Liver (tissue), 8 donors: ENCODE measurements at regions not wholly inside any gene's neighbourhood (a gene's known extent, or its start where the extent isn't known, plus 50 kb on each side); places are given as distances from the start of the nearest gene placed in this dataset.

Experiments
- DNase-seq: peaks from one replicate; pipeline ENCODE4 v3.0.0-alpha.2; 2017; ENCODE audit warnings: low spot score
- H3K27ac ChIP-seq, 2 donors: one replicate each; pipeline ENCODE4 v1.7.0; 2013; ENCODE audit warnings: inconsistent platforms in 2 of 2, low read length in 2 of 2, control low read depth in 1 of 2, low read depth in 1 of 2, mild to moderate bottlenecking in 1 of 2
- H3K27me3 ChIP-seq, 4 donors: one replicate each; pipeline versions ENCODE4 v1.6.1 to v1.7.0; 2013; ENCODE audit warnings: low read length in 3 of 4, inconsistent platforms in 1 of 4, mild to moderate bottlenecking in 1 of 4, moderate library complexity in 1 of 4; ENCODE audit not compliant: control insufficient read depth in 4 of 4, insufficient read depth in 4 of 4
- H3K36me3 ChIP-seq, 4 donors: one replicate each; pipeline versions ENCODE4 v1.6.1 to v1.7.0; 2013; ENCODE audit warnings: low read length in 3 of 4, mild to moderate bottlenecking in 3 of 4, low read depth in 1 of 4, moderate library complexity in 1 of 4; ENCODE audit not compliant: control insufficient read depth in 4 of 4, insufficient read depth in 3 of 4
- H3K4me1 ChIP-seq, 4 donors: one replicate each; pipeline versions ENCODE4 v1.6.1 to v1.7.0; 2013; ENCODE audit warnings: low read length in 3 of 4, mild to moderate bottlenecking in 3 of 4, moderate library complexity in 1 of 4; ENCODE audit not compliant: control insufficient read depth in 4 of 4, insufficient read depth in 4 of 4
- H3K4me3 ChIP-seq, 3 donors: one replicate each; pipeline versions ENCODE4 v1.6.1 to v1.7.0; 2013; ENCODE audit warnings: low read length in 3 of 3, control low read depth in 1 of 3, low read depth in 1 of 3, mild to moderate bottlenecking in 1 of 3
- H3K9ac ChIP-seq, 2 donors: one replicate each; pipeline ENCODE4 v1.7.0; 2013; ENCODE audit warnings: low read length in 2 of 2, mild to moderate bottlenecking in 2 of 2, moderate library complexity in 2 of 2, control low read depth in 1 of 2, low read depth in 1 of 2
- H3K9me3 ChIP-seq, 4 donors: one replicate each; pipeline versions ENCODE4 v1.6.1 to v1.7.0; 2013; ENCODE audit warnings: low read length in 3 of 4; ENCODE audit not compliant: control insufficient read depth in 4 of 4
- EGR1 ChIP-seq, 2 donors: IDR thresholded peaks; 2 replicates each; pipeline ENCODE4 v1.6.1; 2016 to 2018; ENCODE audit warnings: antibody characterized with exemption in 2 of 2, low read depth in 2 of 2
- FOXA1 ChIP-seq: IDR thresholded peaks from 2 replicates; pipeline ENCODE4 v1.6.1; 2016; ENCODE audit warnings: antibody characterized with exemption
- FOXA2 ChIP-seq: IDR thresholded peaks from 2 replicates; pipeline ENCODE4 v1.6.1; 2016; ENCODE audit warnings: antibody characterized with exemption
- GABPA ChIP-seq, 2 donors: IDR thresholded peaks in 1 of 2; conservative IDR thresholded peaks in 1 of 2; 2 replicates each; pipeline ENCODE4 v1.6.1; 2016; ENCODE audit warnings: antibody characterized with exemption in 2 of 2, mild to moderate bottlenecking in 1 of 2, moderate library complexity in 1 of 2
- HNF4A ChIP-seq, 2 donors: conservative IDR thresholded peaks; 2 replicates each; pipeline ENCODE4 v1.6.1; 2016; ENCODE audit warnings: antibody characterized with exemption in 2 of 2, mild to moderate bottlenecking in 2 of 2
- HNF4G ChIP-seq: IDR thresholded peaks from 2 replicates; pipeline ENCODE4 v1.6.1; 2016; ENCODE audit warnings: antibody characterized with exemption
- JUND ChIP-seq, 2 donors: IDR thresholded peaks; 2 replicates each; pipeline ENCODE4 v1.6.1; 2016; ENCODE audit warnings: antibody characterized with exemption in 2 of 2
- NR2F2 ChIP-seq: IDR thresholded peaks from 2 replicates; pipeline ENCODE4 v1.6.1; 2016; ENCODE audit warnings: antibody characterized with exemption
- RAD21 ChIP-seq, 2 donors: IDR thresholded peaks; 2 replicates each; pipeline ENCODE4 v1.6.1; 2016; ENCODE audit warnings: antibody characterized with exemption in 2 of 2, mild to moderate bottlenecking in 2 of 2
- RXRA ChIP-seq, 2 donors: IDR thresholded peaks; 2 replicates each; pipeline ENCODE4 v1.6.1; 2017 to 2018; ENCODE audit warnings: antibody characterized with exemption in 2 of 2, mild to moderate bottlenecking in 1 of 2
- SP1 ChIP-seq: IDR thresholded peaks from 2 replicates; pipeline ENCODE4 v1.6.1; 2018; ENCODE audit warnings: antibody characterized with exemption, mild to moderate bottlenecking
- TAF1 ChIP-seq: conservative IDR thresholded peaks from 2 replicates; pipeline ENCODE4 v1.6.1; 2016; ENCODE audit warnings: antibody characterized with exemption, mild to moderate bottlenecking
- YY1 ChIP-seq: IDR thresholded peaks from 2 replicates; pipeline ENCODE4 v1.6.1; 2016; ENCODE audit warnings: antibody characterized with exemption, mild to moderate bottlenecking
- WGBS: extraction: QIAGEN DNeasy Blood & Tissue Kit; methylation state at CpG from one replicate; pipeline ENCODE4 v1.1.7; 2013; 5-methylcytosine and 5-hydroxymethylcytosine counted together
- TF ChIP-seq, protein P1 (sequence below): IDR thresholded peaks from 2 replicates; pipeline ENCODE4 v1.6.1; 2016; ENCODE audit warnings: antibody characterized with exemption
- TF ChIP-seq, protein P2 (sequence below): IDR thresholded peaks from 2 replicates; pipeline ENCODE4 v1.6.1; 2016; ENCODE audit warnings: antibody characterized with exemption
- TF ChIP-seq, protein P3 (sequence below): IDR thresholded peaks from 2 replicates; pipeline ENCODE4 v1.6.1; 2016; ENCODE audit warnings: antibody characterized with exemption
- TF ChIP-seq, protein P4 (sequence below): IDR thresholded peaks from 2 replicates; pipeline ENCODE4 v1.6.1; 2016; ENCODE audit warnings: antibody characterized with exemption, mild to moderate bottlenecking
- TF ChIP-seq, protein P5 (sequence below): fragments of 150-350 bp; IDR thresholded peaks from 2 replicates; pipeline ENCODE4 v1.5.1; 2017; ENCODE audit warnings: improper control_type of control experiment, low read depth, low read length; ENCODE audit not compliant: missing input control
- donor health status: healthy.
- donor health status: healthy.
- donor health status: healthy.
- donor health status: healthy.
- donor health status: healthy.

DNA sequence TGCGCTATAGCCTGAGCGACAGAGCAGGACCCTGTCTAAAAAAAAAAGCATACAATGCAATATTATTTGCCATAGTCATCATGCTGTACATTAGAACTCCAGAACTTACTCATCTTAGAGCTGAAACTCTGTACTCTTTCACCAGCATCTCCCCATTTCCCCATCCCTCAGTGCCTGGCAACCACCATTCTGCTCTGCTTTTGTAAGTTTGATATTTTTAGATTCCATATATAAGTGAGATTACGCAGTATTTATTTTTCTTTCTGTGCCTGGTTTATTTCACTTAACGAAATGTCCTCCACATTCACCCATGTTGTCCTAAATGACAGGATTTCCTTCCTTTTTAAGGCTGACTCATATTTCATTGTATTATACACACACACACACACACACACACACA is 121.8 kb downstream of the BBS10 start (continued):
- TF ChIP-seq, protein P1, sequence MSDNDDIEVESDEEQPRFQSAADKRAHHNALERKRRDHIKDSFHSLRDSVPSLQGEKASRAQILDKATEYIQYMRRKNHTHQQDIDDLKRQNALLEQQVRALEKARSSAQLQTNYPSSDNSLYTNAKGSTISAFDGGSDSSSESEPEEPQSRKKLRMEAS = no peak

DNA sequence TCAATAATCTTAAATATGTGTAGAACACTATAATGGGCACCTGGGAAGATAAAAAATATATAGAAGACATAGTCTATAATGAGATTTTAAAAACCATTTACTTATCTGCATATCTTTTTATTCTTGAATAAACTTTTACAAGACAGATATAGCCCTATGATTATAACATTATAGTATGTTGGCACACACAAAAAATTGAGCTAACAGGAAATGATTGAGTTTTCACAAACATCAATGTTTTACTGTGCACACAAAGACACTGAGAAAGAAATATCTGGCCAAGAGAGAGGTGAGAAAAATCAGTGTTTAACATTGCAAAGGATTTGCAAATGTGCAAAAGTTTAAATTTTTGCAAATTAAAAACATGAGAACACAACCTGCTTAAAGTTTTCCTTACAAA is 124.3 kb downstream of the BBS10 start:
- TF ChIP-seq, protein P2, sequence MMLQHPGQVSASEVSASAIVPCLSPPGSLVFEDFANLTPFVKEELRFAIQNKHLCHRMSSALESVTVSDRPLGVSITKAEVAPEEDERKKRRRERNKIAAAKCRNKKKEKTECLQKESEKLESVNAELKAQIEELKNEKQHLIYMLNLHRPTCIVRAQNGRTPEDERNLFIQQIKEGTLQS = no peak
- no peak overlapping the region for H3K4me3 ChIP-seq
- H3K9ac ChIP-seq = no peak overlapping the region
- H3K36me3 ChIP-seq = no peaks in the 10 kb centered on the region
- no peaks in the 10 kb centered on the region for H3K27me3 ChIP-seq
- H3K4me1 ChIP-seq = no peaks in the 10 kb centered on the region
- no peak for DNase-seq
- H3K9me3 ChIP-seq = no peaks in the 10 kb centered on the region
- H3K27ac ChIP-seq = no peak overlapping the region

DNA sequence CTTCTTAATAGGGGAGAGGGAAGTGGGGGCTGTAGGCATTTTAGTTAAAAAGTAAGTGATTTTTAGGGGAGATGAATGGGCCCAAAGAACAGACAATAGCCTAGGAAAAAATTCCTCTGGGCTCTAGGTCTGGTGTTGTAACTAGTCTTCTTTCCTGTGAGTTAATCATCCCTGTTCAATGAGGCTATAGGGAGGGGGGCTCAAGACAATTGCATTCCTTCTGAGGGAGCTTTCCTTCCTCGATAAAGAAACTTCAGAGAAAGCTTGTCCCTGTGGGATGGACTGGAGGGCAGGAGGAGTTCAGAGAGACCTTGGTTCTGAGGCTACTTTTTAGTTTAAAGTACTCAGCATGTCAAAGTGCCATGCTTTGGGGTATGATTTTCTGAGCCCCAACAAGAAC is 127.2 kb downstream of the BBS10 start:
- Histone ChIP-seq H3K9me3 (no peaks in the 10 kb centered on the region), H3K36me3 (no peaks in the 10 kb centered on the region), H3K4me1 (no peaks in the 10 kb centered on the region), H3K9ac (no peak overlapping the region), H3K27ac (no peak overlapping the region), H3K4me3 (no peak overlapping the region), H3K27me3 (no peaks in the 10 kb centered on the region)
- 36% methylated on average over 1 of the region's 1 CpG for WGBS
- DNase-seq = no peak
- TF ChIP-seq RXRA (IDR thresholded peaks at IDR 0.05) (no peak), RAD21 (IDR thresholded peaks at IDR 0.05) (no peak), YY1 (no peak)

DNA sequence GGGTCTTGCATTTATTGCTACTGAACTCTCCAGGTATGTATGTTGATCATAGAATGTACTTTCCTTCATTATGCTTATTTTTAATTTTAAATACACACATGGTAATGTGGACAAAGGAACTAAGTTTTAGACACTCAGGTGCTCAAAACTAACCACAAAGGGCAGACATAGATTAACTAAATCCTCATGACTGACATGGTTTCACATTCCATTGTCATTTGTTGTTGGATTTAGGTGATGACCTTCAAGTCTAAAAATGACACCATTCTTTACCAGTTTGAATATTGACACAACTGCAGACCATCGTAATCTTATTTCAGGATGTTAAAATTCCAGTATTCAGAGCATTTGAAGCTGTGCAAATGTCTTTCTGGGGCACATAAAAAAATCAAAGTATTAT is 128.4 kb downstream of the BBS10 start:
- WGBS = 82% methylated on average over 1 of the region's 1 CpG
- no peaks in the 10 kb centered on the region for H3K9me3 ChIP-seq
- no peaks in the 10 kb centered on the region for H3K27me3 ChIP-seq
- no peaks in the 10 kb centered on the region for H3K36me3 ChIP-seq
- no peak overlapping the region for H3K27ac ChIP-seq
- TF ChIP-seq NR2F2 (no peak), RXRA (IDR thresholded peaks at IDR 0.05) (no peak), HNF4A (conservative IDR thresholded peaks at IDR 0.05) (no peak), YY1 (no peak), FOXA2 (no peak), GABPA (IDR thresholded peaks at IDR 0.05 in 1 of 2, conservative IDR thresholded peaks at IDR 0.05 in 1 of 2) (no peak), HNF4G (no peak), SP1 (no peak), FOXA1 (no peak), JUND (IDR thresholded peaks at IDR 0.05) (no peak), EGR1 (IDR thresholded peaks at IDR 0.05; ENCODE audit: low read depth in 2 of 2) (no peak), RAD21 (IDR thresholded peaks at IDR 0.05) (no peak), TAF1 (no peak)
- TF ChIP-seq, protein P3, sequence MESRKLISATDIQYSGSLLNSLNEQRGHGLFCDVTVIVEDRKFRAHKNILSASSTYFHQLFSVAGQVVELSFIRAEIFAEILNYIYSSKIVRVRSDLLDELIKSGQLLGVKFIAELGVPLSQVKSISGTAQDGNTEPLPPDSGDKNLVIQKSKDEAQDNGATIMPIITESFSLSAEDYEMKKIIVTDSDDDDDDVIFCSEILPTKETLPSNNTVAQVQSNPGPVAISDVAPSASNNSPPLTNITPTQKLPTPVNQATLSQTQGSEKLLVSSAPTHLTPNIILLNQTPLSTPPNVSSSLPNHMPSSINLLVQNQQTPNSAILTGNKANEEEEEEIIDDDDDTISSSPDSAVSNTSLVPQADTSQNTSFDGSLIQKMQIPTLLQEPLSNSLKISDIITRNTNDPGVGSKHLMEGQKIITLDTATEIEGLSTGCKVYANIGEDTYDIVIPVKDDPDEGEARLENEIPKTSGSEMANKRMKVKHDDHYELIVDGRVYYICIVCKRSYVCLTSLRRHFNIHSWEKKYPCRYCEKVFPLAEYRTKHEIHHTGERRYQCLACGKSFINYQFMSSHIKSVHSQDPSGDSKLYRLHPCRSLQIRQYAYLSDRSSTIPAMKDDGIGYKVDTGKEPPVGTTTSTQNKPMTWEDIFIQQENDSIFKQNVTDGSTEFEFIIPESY = no peak
- TF ChIP-seq, protein P4, sequence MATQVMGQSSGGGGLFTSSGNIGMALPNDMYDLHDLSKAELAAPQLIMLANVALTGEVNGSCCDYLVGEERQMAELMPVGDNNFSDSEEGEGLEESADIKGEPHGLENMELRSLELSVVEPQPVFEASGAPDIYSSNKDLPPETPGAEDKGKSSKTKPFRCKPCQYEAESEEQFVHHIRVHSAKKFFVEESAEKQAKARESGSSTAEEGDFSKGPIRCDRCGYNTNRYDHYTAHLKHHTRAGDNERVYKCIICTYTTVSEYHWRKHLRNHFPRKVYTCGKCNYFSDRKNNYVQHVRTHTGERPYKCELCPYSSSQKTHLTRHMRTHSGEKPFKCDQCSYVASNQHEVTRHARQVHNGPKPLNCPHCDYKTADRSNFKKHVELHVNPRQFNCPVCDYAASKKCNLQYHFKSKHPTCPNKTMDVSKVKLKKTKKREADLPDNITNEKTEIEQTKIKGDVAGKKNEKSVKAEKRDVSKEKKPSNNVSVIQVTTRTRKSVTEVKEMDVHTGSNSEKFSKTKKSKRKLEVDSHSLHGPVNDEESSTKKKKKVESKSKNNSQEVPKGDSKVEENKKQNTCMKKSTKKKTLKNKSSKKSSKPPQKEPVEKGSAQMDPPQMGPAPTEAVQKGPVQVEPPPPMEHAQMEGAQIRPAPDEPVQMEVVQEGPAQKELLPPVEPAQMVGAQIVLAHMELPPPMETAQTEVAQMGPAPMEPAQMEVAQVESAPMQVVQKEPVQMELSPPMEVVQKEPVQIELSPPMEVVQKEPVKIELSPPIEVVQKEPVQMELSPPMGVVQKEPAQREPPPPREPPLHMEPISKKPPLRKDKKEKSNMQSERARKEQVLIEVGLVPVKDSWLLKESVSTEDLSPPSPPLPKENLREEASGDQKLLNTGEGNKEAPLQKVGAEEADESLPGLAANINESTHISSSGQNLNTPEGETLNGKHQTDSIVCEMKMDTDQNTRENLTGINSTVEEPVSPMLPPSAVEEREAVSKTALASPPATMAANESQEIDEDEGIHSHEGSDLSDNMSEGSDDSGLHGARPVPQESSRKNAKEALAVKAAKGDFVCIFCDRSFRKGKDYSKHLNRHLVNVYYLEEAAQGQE = no peak
- TF ChIP-seq, protein P1 = no peak
- TF ChIP-seq, protein P5, sequence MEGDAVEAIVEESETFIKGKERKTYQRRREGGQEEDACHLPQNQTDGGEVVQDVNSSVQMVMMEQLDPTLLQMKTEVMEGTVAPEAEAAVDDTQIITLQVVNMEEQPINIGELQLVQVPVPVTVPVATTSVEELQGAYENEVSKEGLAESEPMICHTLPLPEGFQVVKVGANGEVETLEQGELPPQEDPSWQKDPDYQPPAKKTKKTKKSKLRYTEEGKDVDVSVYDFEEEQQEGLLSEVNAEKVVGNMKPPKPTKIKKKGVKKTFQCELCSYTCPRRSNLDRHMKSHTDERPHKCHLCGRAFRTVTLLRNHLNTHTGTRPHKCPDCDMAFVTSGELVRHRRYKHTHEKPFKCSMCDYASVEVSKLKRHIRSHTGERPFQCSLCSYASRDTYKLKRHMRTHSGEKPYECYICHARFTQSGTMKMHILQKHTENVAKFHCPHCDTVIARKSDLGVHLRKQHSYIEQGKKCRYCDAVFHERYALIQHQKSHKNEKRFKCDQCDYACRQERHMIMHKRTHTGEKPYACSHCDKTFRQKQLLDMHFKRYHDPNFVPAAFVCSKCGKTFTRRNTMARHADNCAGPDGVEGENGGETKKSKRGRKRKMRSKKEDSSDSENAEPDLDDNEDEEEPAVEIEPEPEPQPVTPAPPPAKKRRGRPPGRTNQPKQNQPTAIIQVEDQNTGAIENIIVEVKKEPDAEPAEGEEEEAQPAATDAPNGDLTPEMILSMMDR = no peak
- TF ChIP-seq, protein P2 = no peak
- DNase-seq = no peak
- no peaks in the 10 kb centered on the region for H3K4me1 ChIP-seq
- no peak overlapping the region for H3K9ac ChIP-seq
- H3K4me3 ChIP-seq = no peak overlapping the region
